GM23338 (cell line): ENCODE measurements at regions not wholly inside any gene's neighbourhood (a gene's known extent, or its start where the extent isn't known, plus 50 kb on each side); places are given as distances from the start of the nearest gene placed in this dataset.

Experiments
- ATAC-seq: fragments of 200-7000 bp; cut with Tn5 transposase; 3 replicates; pipeline ENCODE4 v1.9.1; 2020
- DNase-seq: peaks from one replicate; pipeline ENCODE4 v3.0.0-alpha.2; 2015; ENCODE audit warnings: low spot score
- H2AFZ ChIP-seq: fragments of 200-600 bp; sonication (generic); 2 replicates; pipeline ENCODE4 v1.8.0; 2016; ENCODE audit warnings: antibody characterized with exemption, mild to moderate bottlenecking, moderate library complexity
- H3F3A ChIP-seq: fragments of 200-600 bp; sonication (generic); replicated peaks from 2 replicates; pipeline ENCODE4 v1.8.0; 2017; ENCODE audit warnings: antibody characterized with exemption, mixed run types, low read depth
- H3K27ac ChIP-seq: fragments of 200-600 bp; sonication (generic); 2 replicates; pipeline ENCODE4 v1.6.1; 2016; ENCODE audit warnings: low read depth
- H3K27me3 ChIP-seq: fragments of 200-600 bp; sonication (generic); 2 replicates; pipeline ENCODE4 v1.8.0; 2016; ENCODE audit warnings: mild to moderate bottlenecking, mixed run types, moderate library complexity; ENCODE audit not compliant: insufficient read depth
- H3K36me3 ChIP-seq: fragments of 200-600 bp; sonication (generic); 2 replicates; pipeline ENCODE4 v1.8.0; 2016; ENCODE audit warnings: mild to moderate bottlenecking; ENCODE audit not compliant: insufficient read depth
- H3K4me1 ChIP-seq: fragments of 200-600 bp; sonication (generic); 2 replicates; pipeline ENCODE4 v1.8.0; 2016; ENCODE audit warnings: mild to moderate bottlenecking, moderate library complexity; ENCODE audit not compliant: insufficient read depth
- H3K4me2 ChIP-seq: fragments of 200-600 bp; sonication (generic); 2 replicates; pipeline ENCODE4 v1.7.1; 2017; ENCODE audit warnings: mixed run types
- H3K4me3 ChIP-seq: fragments of 200-600 bp; sonication (generic); 2 replicates; pipeline ENCODE4 v1.6.1; 2016; ENCODE audit warnings: mixed run types
- H3K79me2 ChIP-seq: fragments of 200-600 bp; sonication (generic); replicated peaks from 2 replicates; pipeline ENCODE4 v1.8.0; 2017; ENCODE audit warnings: mild to moderate bottlenecking; ENCODE audit not compliant: insufficient read depth
- H3K9me2 ChIP-seq: fragments of 200-600 bp; sonication (generic); 2 replicates; pipeline ENCODE4 v1.8.0; 2017; ENCODE audit not compliant: insufficient read depth
- H4K20me1 ChIP-seq: fragments of 200-600 bp; sonication (generic); replicated peaks from 2 replicates; pipeline ENCODE4 v1.8.0; 2017; ENCODE audit warnings: mild to moderate bottlenecking; ENCODE audit not compliant: insufficient read depth
- H3K27ac Mint-ChIP-seq: 2 replicates; pipeline ENCODE4 v1.8.0; 2020; ENCODE audit warnings: inconsistent platforms, mild to moderate bottlenecking, moderate library complexity, mixed read lengths
- H3K27me3 Mint-ChIP-seq: 3 replicates; pipeline ENCODE4 v1.8.0; 2022; ENCODE audit warnings: low read depth, mild to moderate bottlenecking, moderate library complexity, mixed read lengths, inconsistent platforms; ENCODE audit not compliant: insufficient read depth, poor library complexity
- H3K36me3 Mint-ChIP-seq: 3 replicates; pipeline ENCODE4 v1.8.0; 2021; ENCODE audit warnings: low read depth, mild to moderate bottlenecking, inconsistent platforms, moderate library complexity, mixed read lengths
- H3K4me1 Mint-ChIP-seq: 3 replicates; pipeline ENCODE4 v1.8.0; 2020; ENCODE audit warnings: mild to moderate bottlenecking, inconsistent platforms, mixed read lengths
- H3K4me3 Mint-ChIP-seq: 3 replicates; pipeline ENCODE4 v1.8.0; 2021; ENCODE audit warnings: moderate library complexity, mild to moderate bottlenecking, inconsistent platforms, mixed read lengths
- H3K9me3 Mint-ChIP-seq: 3 replicates; pipeline ENCODE4 v1.8.0; 2020; ENCODE audit warnings: moderate library complexity, mild to moderate bottlenecking, inconsistent platforms, mixed read lengths
- CREB1 ChIP-seq: fragments of 250-450 bp; sonication (Bioruptor Pico); IDR thresholded peaks from 2 replicates; pipeline ENCODE4 v1.5.0; 2020; ENCODE audit warnings: low read depth, mild to moderate bottlenecking, moderate library complexity
- EZH2 ChIP-seq: fragments of 200-600 bp; sonication (generic); IDR thresholded peaks from one replicate; pipeline ENCODE4 v1.8.0; 2017; ENCODE audit warnings: antibody characterized with exemption, mild to moderate bottlenecking, low read depth; ENCODE audit not compliant: unreplicated experiment
- ZNF462 ChIP-seq: fragments of 250-450 bp; sonication (Bioruptor Pico); IDR thresholded peaks from 2 replicates; pipeline ENCODE4 v1.5.0; 2020; ENCODE audit warnings: mild to moderate bottlenecking, moderate library complexity
- TF ChIP-seq, protein P1 (sequence below), 2 experiments: fragments of 200-600 bp in 1 of 2; sonication (generic) in 1 of 2; conservative IDR thresholded peaks; 2 replicates each; pipeline versions ENCODE4 v1.5.1 to v1.6.1; 2016 to 2017; ENCODE audit warnings: antibody characterized with exemption in 2 of 2, low read depth in 2 of 2, mild to moderate bottlenecking in 2 of 2, moderate library complexity in 1 of 2
- TF ChIP-seq, protein P2 (sequence below): IDR thresholded peaks from 2 replicates; pipeline ENCODE4 v1.6.1; 2016; ENCODE audit warnings: antibody characterized with exemption

GRCh38 chr1:69123486-69123885 is 444.2 kb upstream of the LRRC7 start:
- Histone ChIP-seq H3K27ac (no peak overlapping the region), H3F3A (no peaks in the 10 kb centered on the region), H3K4me2 (no peak overlapping the region), H2AFZ (no peak overlapping the region), H3K9me2 (0 out of 2 replicates have a peak, but pooled peaks cover 8% of the 10 kb centered on the region), H3K36me3 (no peaks in the 10 kb centered on the region), H3K79me2 (no peaks in the 10 kb centered on the region), H3K4me3 (no peak overlapping the region), H3K4me1 (peaks cover 13% of the 10 kb centered on the region), H4K20me1 (no peaks in the 10 kb centered on the region), H3K27me3 (no peaks in the 10 kb centered on the region)
- peaks cover 26% of the 10 kb centered on the region for H3K4me1 Mint-ChIP-seq
- ATAC-seq (no peak), DNase-seq (no peak)
- no peak overlapping the region for H3K4me3 Mint-ChIP-seq
- peaks cover 5% of the 10 kb centered on the region; the same call in 2 of the 3 replicates for H3K36me3 Mint-ChIP-seq
- TF ChIP-seq, protein P1, sequence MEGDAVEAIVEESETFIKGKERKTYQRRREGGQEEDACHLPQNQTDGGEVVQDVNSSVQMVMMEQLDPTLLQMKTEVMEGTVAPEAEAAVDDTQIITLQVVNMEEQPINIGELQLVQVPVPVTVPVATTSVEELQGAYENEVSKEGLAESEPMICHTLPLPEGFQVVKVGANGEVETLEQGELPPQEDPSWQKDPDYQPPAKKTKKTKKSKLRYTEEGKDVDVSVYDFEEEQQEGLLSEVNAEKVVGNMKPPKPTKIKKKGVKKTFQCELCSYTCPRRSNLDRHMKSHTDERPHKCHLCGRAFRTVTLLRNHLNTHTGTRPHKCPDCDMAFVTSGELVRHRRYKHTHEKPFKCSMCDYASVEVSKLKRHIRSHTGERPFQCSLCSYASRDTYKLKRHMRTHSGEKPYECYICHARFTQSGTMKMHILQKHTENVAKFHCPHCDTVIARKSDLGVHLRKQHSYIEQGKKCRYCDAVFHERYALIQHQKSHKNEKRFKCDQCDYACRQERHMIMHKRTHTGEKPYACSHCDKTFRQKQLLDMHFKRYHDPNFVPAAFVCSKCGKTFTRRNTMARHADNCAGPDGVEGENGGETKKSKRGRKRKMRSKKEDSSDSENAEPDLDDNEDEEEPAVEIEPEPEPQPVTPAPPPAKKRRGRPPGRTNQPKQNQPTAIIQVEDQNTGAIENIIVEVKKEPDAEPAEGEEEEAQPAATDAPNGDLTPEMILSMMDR (conservative IDR thresholded peaks at IDR 0.05; ENCODE audit: low read depth in 2 of 2), result no peak
- no peak for TF ChIP-seq CREB1 (CRISPR knock-in tag)
- no peak for TF ChIP-seq EZH2
- H3K27ac Mint-ChIP-seq, result no peak overlapping the region
- H3K9me3 Mint-ChIP-seq, result peaks cover 8% of the 10 kb centered on the region
- H3K27me3 Mint-ChIP-seq, result no peaks in the 10 kb centered on the region

DNA sequence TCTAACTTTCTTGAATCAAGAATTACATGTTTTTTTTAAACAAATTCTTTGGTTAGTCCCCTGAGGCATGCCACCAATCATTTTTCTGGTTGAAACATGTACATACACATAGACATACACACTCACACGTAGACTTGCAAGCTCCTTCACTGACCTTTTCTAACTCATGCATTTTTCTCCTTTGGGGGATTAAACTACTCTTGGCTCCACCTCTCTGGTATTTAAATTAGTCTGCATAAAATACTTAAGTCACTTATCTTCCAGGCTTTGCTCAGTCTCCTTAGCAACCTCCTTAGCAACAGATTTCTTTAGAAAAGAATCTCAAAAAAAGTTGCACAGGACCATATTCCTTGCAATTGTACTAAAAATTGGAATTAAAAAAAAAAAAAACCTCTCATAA is 440.9 kb upstream of the LRRC7 start:
- Histone ChIP-seq H3K27ac (no peak overlapping the region), H3K4me3 (no peak overlapping the region), H3K27me3 (no peaks in the 10 kb centered on the region), H3F3A (no peaks in the 10 kb centered on the region), H3K36me3 (no peaks in the 10 kb centered on the region), H3K4me2 (no peak overlapping the region), H2AFZ (no peak overlapping the region), H3K79me2 (no peaks in the 10 kb centered on the region), H4K20me1 (no peaks in the 10 kb centered on the region), H3K4me1 (peaks cover 21% of the 10 kb centered on the region; the same call in 1 of the 2 replicates), H3K9me2 (0 out of 2 replicates have a peak, but pooled peaks cover 8% of the 10 kb centered on the region)
- no peak for TF ChIP-seq EZH2
- H3K4me1 Mint-ChIP-seq, result peaks cover 34% of the 10 kb centered on the region
- no peaks in the 10 kb centered on the region; the same call in 2 of the 3 replicates for H3K9me3 Mint-ChIP-seq
- ATAC-seq, result no peak
- no peaks in the 10 kb centered on the region for H3K36me3 Mint-ChIP-seq
- H3K4me3 Mint-ChIP-seq, result no peak overlapping the region
- H3K27ac Mint-ChIP-seq, result no peak overlapping the region
- DNase-seq, result no peak
- H3K27me3 Mint-ChIP-seq, result peaks cover 11% of the 10 kb centered on the region

DNA sequence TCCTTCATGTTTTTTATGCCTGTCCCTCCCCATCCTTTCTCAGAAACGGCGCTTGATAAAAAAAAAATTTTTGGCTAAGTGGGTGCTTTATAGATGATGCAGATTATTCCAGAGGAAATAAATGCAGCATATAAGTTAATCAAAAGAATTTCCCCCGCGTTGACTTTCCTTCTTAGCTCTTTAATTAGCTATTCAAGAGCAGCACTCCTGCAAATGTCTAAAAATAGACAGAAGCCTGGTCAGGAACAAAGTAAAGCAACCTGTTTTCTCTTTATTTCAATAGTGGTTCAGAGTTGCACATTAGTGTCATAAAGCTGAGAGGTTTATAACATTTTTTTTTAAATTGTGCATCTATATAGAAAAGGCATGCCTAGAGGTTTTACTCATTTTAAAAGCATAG is 439.5 kb upstream of the LRRC7 start:
- no peaks in the 10 kb centered on the region; the same call in 2 of the 3 replicates for H3K9me3 Mint-ChIP-seq
- peaks cover 11% of the 10 kb centered on the region for H3K27me3 Mint-ChIP-seq
- ATAC-seq (no peak), DNase-seq (no peak)
- no peaks in the 10 kb centered on the region for H3K36me3 Mint-ChIP-seq
- H3K4me1 ChIP-seq, result peaks cover 23% of the 10 kb centered on the region; the same call in 1 of the 2 replicates
- no peak overlapping the region for H3K4me3 Mint-ChIP-seq
- H3K4me3 ChIP-seq, result no peak overlapping the region
- peaks cover 34% of the 10 kb centered on the region for H3K4me1 Mint-ChIP-seq
- H3K27ac ChIP-seq, result no peak overlapping the region
- H2AFZ ChIP-seq, result no peak overlapping the region
- no peaks in the 10 kb centered on the region for H3K9me2 ChIP-seq
- H3K79me2 ChIP-seq, result no peaks in the 10 kb centered on the region
- H3F3A ChIP-seq, result no peaks in the 10 kb centered on the region
- H3K27me3 ChIP-seq, result no peaks in the 10 kb centered on the region
- no peak overlapping the region for H3K4me2 ChIP-seq
- no peak overlapping the region for H3K27ac Mint-ChIP-seq
- H3K36me3 ChIP-seq, result no peaks in the 10 kb centered on the region
- no peaks in the 10 kb centered on the region for H4K20me1 ChIP-seq
- TF ChIP-seq ZNF462 (CRISPR knock-in tag), result no peak
- TF ChIP-seq, protein P2, sequence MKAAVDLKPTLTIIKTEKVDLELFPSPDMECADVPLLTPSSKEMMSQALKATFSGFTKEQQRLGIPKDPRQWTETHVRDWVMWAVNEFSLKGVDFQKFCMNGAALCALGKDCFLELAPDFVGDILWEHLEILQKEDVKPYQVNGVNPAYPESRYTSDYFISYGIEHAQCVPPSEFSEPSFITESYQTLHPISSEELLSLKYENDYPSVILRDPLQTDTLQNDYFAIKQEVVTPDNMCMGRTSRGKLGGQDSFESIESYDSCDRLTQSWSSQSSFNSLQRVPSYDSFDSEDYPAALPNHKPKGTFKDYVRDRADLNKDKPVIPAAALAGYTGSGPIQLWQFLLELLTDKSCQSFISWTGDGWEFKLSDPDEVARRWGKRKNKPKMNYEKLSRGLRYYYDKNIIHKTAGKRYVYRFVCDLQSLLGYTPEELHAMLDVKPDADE, result no peak
